ENCODE measurements at regions not wholly inside any gene's neighbourhood (a gene's known extent, or its start where the extent isn't known, plus 50 kb on each side); places are given as distances from the start of the nearest gene placed in this dataset.

- TF ChIP-seq CTCF (IDR thresholded peaks at IDR 0.05; ENCODE audit: low read depth, low read length) (no peak), POLR2A (IDR thresholded peaks at IDR 0.05; ENCODE audit: extremely low read depth, insufficient read length) (no peak), MYC (IDR thresholded peaks at IDR 0.05; ENCODE audit: low read depth, low read length) (no peak)
- TF ChIP-seq, protein P1, sequence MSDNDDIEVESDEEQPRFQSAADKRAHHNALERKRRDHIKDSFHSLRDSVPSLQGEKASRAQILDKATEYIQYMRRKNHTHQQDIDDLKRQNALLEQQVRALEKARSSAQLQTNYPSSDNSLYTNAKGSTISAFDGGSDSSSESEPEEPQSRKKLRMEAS (IDR thresholded peaks at IDR 0.05; ENCODE audit: low read depth, low read length), result no peak
These were observed 346.1 kb downstream of the SLITRK1 start for GRCh38 chr13:83536153-83536552.
